Right renal cortex interstitium (tissue), 3 donors: ENCODE measurements at regions not wholly inside any gene's neighbourhood (a gene's known extent, or its start where the extent isn't known, plus 50 kb on each side); places are given as distances from the start of the nearest gene placed in this dataset.
A peak's percentile ranks its signal among the peaks of the same experiment; 100 is the strongest.

Experiments
- DNase-seq, 3 donors: peaks; one replicate each; pipeline ENCODE4 v3.0.0-alpha.2; 2013; ENCODE audit warnings: low read depth in 3 of 3, low spot score in 2 of 3

GRCh38 chr10:31720546-31720945 is 208.1 kb downstream of the ARHGAP12 start:
- no peak for DNase-seq

GRCh38 chr10:31709476-31709875 is 219.2 kb downstream of the ARHGAP12 start:
- DNase-seq = no peak

- no peak for DNase-seq
These were observed 219.6 kb downstream of the ARHGAP12 start for GRCh38 chr10:31709028-31709427.

GRCh38 chr10:31708474-31708873 is 220.2 kb downstream of the ARHGAP12 start:
- DNase-seq = no peak

GRCh38 chr10:31708046-31708445 is 220.6 kb downstream of the ARHGAP12 start:
- no peak for DNase-seq

GRCh38 chr10:31707093-31708039 is 221.3 kb downstream of the ARHGAP12 start:
- DNase-seq = peak in 1 of 3 donors; percentile 42

- DNase-seq = no peak
These were observed 222.1 kb downstream of the ARHGAP12 start for GRCh38 chr10:31706464-31707092.

- no peak for DNase-seq
These were observed 223.5 kb downstream of the ARHGAP12 start for GRCh38 chr10:31705136-31705535.

GRCh38 chr10:31704195-31704594 is 224.4 kb downstream of the ARHGAP12 start:
- DNase-seq = no peak

- DNase-seq = no peak
These were observed 225.7 kb downstream of the ARHGAP12 start for GRCh38 chr10:31702954-31703353.

GRCh38 chr10:31702005-31702404 is 226.6 kb downstream of the ARHGAP12 start:
- DNase-seq = no peak

GRCh38 chr10:31701546-31701945 is 227.1 kb downstream of the ARHGAP12 start:
- DNase-seq = no peak

GRCh38 chr10:31700181-31700611 is 228.4 kb downstream of the ARHGAP12 start:
- DNase-seq = no peak

GRCh38 chr10:31698181-31698830 is 230.3 kb downstream of the ARHGAP12 start:
- no peak for DNase-seq

GRCh38 chr10:31697271-31698180 is 231.1 kb downstream of the ARHGAP12 start:
- DNase-seq = no peak

- DNase-seq = no peak
These were observed 233.4 kb downstream of the ARHGAP12 start for GRCh38 chr10:31694929-31695837.

- DNase-seq = no peak
These were observed 234.4 kb downstream of the ARHGAP12 start for GRCh38 chr10:31694126-31694685.

GRCh38 chr10:31693491-31693890 is 235.1 kb downstream of the ARHGAP12 start:
- no peak for DNase-seq

GRCh38 chr10:31689233-31689632 is 239.4 kb downstream of the ARHGAP12 start:
- DNase-seq = no peak
